Body of pancreas (tissue), 4 donors: ENCODE measurements at regions not wholly inside any gene's neighbourhood (a gene's known extent, or its start where the extent isn't known, plus 50 kb on each side); places are given as distances from the start of the nearest gene placed in this dataset.

Source experiments
- ATAC-seq: fragments of 150-250 bp; one replicate; pipeline ENCODE4 v1.9.1; 2016
- DNase-seq, 4 donors: peaks; one replicate each; pipeline ENCODE4 v3.0.0-alpha.2; 2019
- H3K27ac ChIP-seq, 4 donors: fragments of 200-600 bp; sonication (generic); 1 replicate in 3 of 4; 2 replicates in 1 of 4; pipeline versions ENCODE4 v1.5.1 to v1.6.1; 2016 to 2019; ENCODE audit warnings: mild to moderate bottlenecking in 1 of 4, mixed read lengths in 1 of 4, moderate library complexity in 1 of 4
- H3K27me3 ChIP-seq, 2 donors: fragments of 200-600 bp; sonication (generic); one replicate each; pipeline ENCODE4 v1.6.0; 2016; ENCODE audit warnings: mild to moderate bottlenecking in 1 of 2
- H3K36me3 ChIP-seq, 2 donors: fragments of 200-600 bp; sonication (generic); replicated peaks in 1 of 2; 2 replicates each; pipeline ENCODE4 v1.5.1; 2016; ENCODE audit warnings: low read depth in 2 of 2; ENCODE audit not compliant: insufficient read depth in 1 of 2
- H3K4me1 ChIP-seq: fragments of 200-600 bp; sonication (generic); one replicate; pipeline ENCODE4 v1.6.0; 2016
- H3K4me3 ChIP-seq, 2 donors: fragments of 200-600 bp; sonication (generic); 1 replicate in 1 of 2; 2 replicates in 1 of 2; pipeline ENCODE4 v1.5.1; 2016 to 2019
- H3K9me3 ChIP-seq, 3 donors: fragments of 200-600 bp; sonication (generic); 1 replicate in 2 of 3; 2 replicates in 1 of 3; pipeline ENCODE4 v1.5.1; 2016
- CTCF ChIP-seq, 7 experiments: fragments of 450-650 bp in 4 of 7; fragments of 200-600 bp in 3 of 7; sonication (generic) in 3 of 7; IDR thresholded peaks; one replicate each; pipeline ENCODE4 v1.5.1; 2016 to 2019; ENCODE audit warnings: antibody characterized with exemption in 7 of 7
- POLR2A ChIP-seq, 3 donors: fragments of 450-650 bp; IDR thresholded peaks; one replicate each; pipeline ENCODE4 v1.6.1; 2016; ENCODE audit warnings: antibody characterized with exemption in 3 of 3, mild to moderate bottlenecking in 2 of 3
- WGBS, 2 donors: methylation state at CpG; one replicate each; pipeline ENCODE4 v1.1.5; 2017; 5-methylcytosine and 5-hydroxymethylcytosine counted together
- intact Hi-C: fragments of 100-400 bp; cut with DNase I; formaldehyde crosslinking; loops from one replicate; pipeline ENCODE4 v1.15.1; 2023

GRCh38 chr20:24723186-24723585 lies 225.9 kb upstream of the CST7 start:
- Histone ChIP-seq H3K4me1 (no peaks in the 10 kb centered on the region), H3K36me3 (no peaks in the 10 kb centered on the region), H3K4me3 (no peak overlapping the region), H3K27ac (no peak overlapping the region), H3K9me3 (no peaks in the 10 kb centered on the region), H3K27me3 (no peaks in the 10 kb centered on the region)
- TF ChIP-seq POLR2A (IDR thresholded peaks at IDR 0.05) (no peak), CTCF (IDR thresholded peaks at IDR 0.05) (no peak)
- ATAC-seq (no peak), DNase-seq (no peak)
- intact Hi-C loops = no loop called here
- 26 to 28% methylated on average over 3 of the region's 3 CpGs for WGBS, 2 donors

- Histone ChIP-seq H3K36me3 (no peaks in the 10 kb centered on the region), H3K27ac (no peak overlapping the region), H3K4me1 (no peaks in the 10 kb centered on the region), H3K27me3 (no peaks in the 10 kb centered on the region), H3K4me3 (no peak overlapping the region), H3K9me3 (no peaks in the 10 kb centered on the region)
- DNase-seq (no peak), ATAC-seq (no peak)
- TF ChIP-seq CTCF (IDR thresholded peaks at IDR 0.05) = no peak
- TF ChIP-seq POLR2A (IDR thresholded peaks at IDR 0.05) = no peak
- intact Hi-C loops = no loop called here
- 58 to 67% methylated on average over 12 to 13 of the region's 13 CpGs for WGBS, 2 donors
These were observed 225.3 kb upstream of the CST7 start for GRCh38 chr20:24723647-24724352.

- ATAC-seq (no peak), DNase-seq (no peak)
- no peak overlapping the region for H3K27ac ChIP-seq
- intact Hi-C loops = no loop called here
- H3K27me3 ChIP-seq = no peaks in the 10 kb centered on the region
- H3K9me3 ChIP-seq = no peaks in the 10 kb centered on the region
- no peaks in the 10 kb centered on the region for H3K36me3 ChIP-seq
- no peaks in the 10 kb centered on the region for H3K4me1 ChIP-seq
- 88 to 91% methylated on average over 5 of the region's 5 CpGs for WGBS, 2 donors
- TF ChIP-seq CTCF (IDR thresholded peaks at IDR 0.05) = no peak
- TF ChIP-seq POLR2A (IDR thresholded peaks at IDR 0.05) = no peak
- no peak overlapping the region for H3K4me3 ChIP-seq
These were observed 224.0 kb upstream of the CST7 start for GRCh38 chr20:24724982-24725533.

- H3K36me3 ChIP-seq = no peaks in the 10 kb centered on the region
These were observed 221.3 kb upstream of the CST7 start for GRCh38 chr20:24727795-24728194.

More at GRCh38 chr20:24727795-24728194, 221.3 kb upstream of the CST7 start:
- WGBS, 2 donors = 80 to 95% methylated on average over 1 of the region's 1 CpG
- no peak for DNase-seq
- H3K27me3 ChIP-seq = no peaks in the 10 kb centered on the region
- intact Hi-C loops = no loop called here
- H3K9me3 ChIP-seq = no peaks in the 10 kb centered on the region
- no peak for ATAC-seq
- no peak overlapping the region for H3K27ac ChIP-seq
- no peak overlapping the region for H3K4me3 ChIP-seq
- no peak for TF ChIP-seq POLR2A (IDR thresholded peaks at IDR 0.05)
- TF ChIP-seq CTCF (IDR thresholded peaks at IDR 0.05) = no peak
- no peaks in the 10 kb centered on the region for H3K4me1 ChIP-seq
